Natural killer cell treated with Interleukin-12 subunit alpha and Interleukin-12 subunit beta and Interleukin-15 and Interleukin-18, amount 100 ng/mL, for 72 hours (primary cell): ENCODE measurements at regions not wholly inside any gene's neighbourhood (a gene's known extent, or its start where the extent isn't known, plus 50 kb on each side); places are given as distances from the start of the nearest gene placed in this dataset.
A peak's percentile ranks its signal among the peaks of the same experiment; 100 is the strongest.

ENCODE experiments used
- ATAC-seq, 2 donors: fragments of 150-1000 bp; cut with Tn5 transposase in 1 of 2; sonication (Bioruptor Pico), chemical (Tn5 transposase) in 1 of 2; 2 replicates each; pipeline ENCODE4 v1.10.0; 2021
- DNase-seq: peaks from one replicate; pipeline ENCODE4 v3.0.0; 2022; ENCODE audit warnings: low spot score
- H3K27ac Mint-ChIP-seq, 2 donors: 1 replicate in 1 of 2; 2 replicates in 1 of 2; pipeline ENCODE4 v1.8.0; 2022; ENCODE audit warnings: mixed read lengths in 2 of 2, mild to moderate bottlenecking in 1 of 2, moderate library complexity in 1 of 2
- H3K27me3 Mint-ChIP-seq, 2 donors: 1 replicate in 1 of 2; 2 replicates in 1 of 2; pipeline ENCODE4 v1.8.0; 2022; ENCODE audit warnings: mixed read lengths in 2 of 2
- H3K36me3 Mint-ChIP-seq: one replicate; pipeline ENCODE4 v1.8.0; 2022; ENCODE audit warnings: mixed read lengths
- H3K4me1 Mint-ChIP-seq, 2 donors: 1 replicate in 1 of 2; 2 replicates in 1 of 2; pipeline ENCODE4 v1.8.0; 2022; ENCODE audit warnings: low read depth in 2 of 2, mixed read lengths in 2 of 2, mild to moderate bottlenecking in 1 of 2
- H3K4me3 Mint-ChIP-seq: one replicate; pipeline ENCODE4 v1.8.0; 2022; ENCODE audit warnings: mixed read lengths
- H3K9me3 Mint-ChIP-seq: 2 replicates; pipeline ENCODE4 v1.8.0; 2022; ENCODE audit warnings: mixed read lengths

GRCh38 chr12:98156697-98157096 is 358.7 kb upstream of the TMPO start:
- Mint-ChIP-seq H3K4me1 (no peaks in the 10 kb centered on the region), H3K9me3 (peaks cover 3% of the 10 kb centered on the region), H3K27me3 (peaks cover 8 to 14% of the 10 kb centered on the region in 2 donors), H3K4me3 (no peak overlapping the region), H3K36me3 (no peaks in the 10 kb centered on the region), H3K27ac (no peak overlapping the region)
- DNase-seq (no peak), ATAC-seq (no peak)

- ATAC-seq (no peak), DNase-seq (no peak)
- H3K27ac Mint-ChIP-seq, result no peak overlapping the region
- peaks cover under 1 to 7% of the 10 kb centered on the region in 2 donors for H3K27me3 Mint-ChIP-seq
- no peaks in the 10 kb centered on the region for H3K9me3 Mint-ChIP-seq
- H3K4me1 Mint-ChIP-seq, result no peaks in the 10 kb centered on the region
- H3K4me3 Mint-ChIP-seq, result no peak overlapping the region
- no peaks in the 10 kb centered on the region for H3K36me3 Mint-ChIP-seq
Observed at GRCh38 chr12:98162906-98163678, 352.3 kb upstream of the TMPO start.

GRCh38 chr12:98172304-98172703 is 343.1 kb upstream of the TMPO start:
- no peaks in the 10 kb centered on the region for H3K4me1 Mint-ChIP-seq
- peaks cover 0 to 5% of the 10 kb centered on the region in 2 donors for H3K27me3 Mint-ChIP-seq
- DNase-seq (no peak), ATAC-seq (no peak)
- no peak overlapping the region for H3K4me3 Mint-ChIP-seq
- H3K27ac Mint-ChIP-seq, result no peak overlapping the region
- no peaks in the 10 kb centered on the region for H3K9me3 Mint-ChIP-seq
- H3K36me3 Mint-ChIP-seq, result no peaks in the 10 kb centered on the region

- H3K27me3 Mint-ChIP-seq, result peaks cover 0 to 5% of the 10 kb centered on the region in 2 donors
- no peaks in the 10 kb centered on the region for H3K9me3 Mint-ChIP-seq
- H3K4me1 Mint-ChIP-seq, result no peaks in the 10 kb centered on the region
- no peak for ATAC-seq
- no peak overlapping the region for H3K4me3 Mint-ChIP-seq
- no peak overlapping the region for H3K27ac Mint-ChIP-seq
- no peaks in the 10 kb centered on the region for H3K36me3 Mint-ChIP-seq
- no peak for DNase-seq
Observed at GRCh38 chr12:98172801-98173200, 342.6 kb upstream of the TMPO start.

DNA sequence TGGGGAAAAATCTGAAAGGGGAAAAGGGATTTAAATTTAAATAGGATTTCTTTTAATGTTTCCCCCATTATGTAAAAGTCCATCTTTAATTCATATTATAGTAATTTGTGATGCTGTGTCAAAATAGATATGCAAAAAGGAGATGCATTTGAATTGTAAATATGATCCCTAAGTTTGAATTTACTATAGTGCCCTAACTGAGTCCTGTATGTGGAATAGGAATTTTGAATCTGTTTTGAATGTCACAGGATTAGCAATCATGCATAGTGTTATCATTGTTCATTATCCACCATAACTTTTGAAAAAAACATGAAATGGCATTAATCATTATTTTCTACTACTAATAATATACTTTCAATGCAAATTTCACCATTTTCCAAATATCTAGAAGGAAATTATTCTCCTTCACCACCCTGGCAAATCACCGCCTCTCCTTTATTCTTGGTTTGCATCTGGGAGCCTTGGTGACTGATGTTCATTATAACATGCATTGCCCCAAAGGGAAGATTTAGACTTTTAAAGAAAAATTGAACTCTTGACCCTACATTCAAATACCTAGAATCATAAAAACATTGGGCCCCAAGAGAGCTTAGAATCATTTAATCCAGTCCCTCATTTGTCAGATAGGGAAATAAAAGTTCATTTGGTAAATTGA is 341.5 kb upstream of the TMPO start:
- Mint-ChIP-seq H3K27ac (no peak overlapping the region), H3K36me3 (no peaks in the 10 kb centered on the region), H3K4me1 (no peaks in the 10 kb centered on the region), H3K27me3 (peaks cover 0 to 3% of the 10 kb centered on the region in 2 donors), H3K4me3 (no peak overlapping the region), H3K9me3 (no peaks in the 10 kb centered on the region)
- DNase-seq (no peak), ATAC-seq (no peak)

GRCh38 chr12:98174428-98174809 is 341.0 kb upstream of the TMPO start:
- Mint-ChIP-seq H3K27me3 (peaks cover 0 to 3% of the 10 kb centered on the region in 2 donors), H3K9me3 (no peaks in the 10 kb centered on the region), H3K4me1 (no peaks in the 10 kb centered on the region), H3K4me3 (no peak overlapping the region), H3K36me3 (no peaks in the 10 kb centered on the region), H3K27ac (no peak overlapping the region)
- DNase-seq, result no peak
- no peak for ATAC-seq

DNA sequence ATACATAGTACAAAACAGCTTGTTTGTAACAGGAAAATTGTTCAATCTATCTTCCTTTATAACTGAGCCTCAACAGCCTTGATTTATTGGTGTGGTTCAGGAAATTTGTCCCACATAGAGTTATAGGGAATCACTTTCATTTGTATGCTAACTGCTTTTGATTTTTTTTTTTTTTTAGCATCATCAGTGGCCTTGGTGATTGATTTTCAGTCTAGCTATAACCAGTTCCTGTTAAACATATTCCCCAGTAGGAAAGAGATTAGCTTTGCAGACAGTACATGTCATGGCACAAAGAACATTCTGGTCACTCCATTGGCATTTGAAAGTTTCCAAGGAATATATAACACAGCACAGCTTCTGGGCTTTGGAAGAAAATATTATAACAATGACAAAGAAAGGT is 337.3 kb upstream of the TMPO start:
- H3K4me3 Mint-ChIP-seq, result no peak overlapping the region
- H3K27ac Mint-ChIP-seq, result no peak overlapping the region
- DNase-seq, result no peak
- H3K9me3 Mint-ChIP-seq, result no peaks in the 10 kb centered on the region
- ATAC-seq, result no peak
- H3K36me3 Mint-ChIP-seq, result no peaks in the 10 kb centered on the region
- peaks cover 6 to 11% of the 10 kb centered on the region in 2 donors for H3K27me3 Mint-ChIP-seq
- H3K4me1 Mint-ChIP-seq, result no peaks in the 10 kb centered on the region

- no peak for ATAC-seq
- no peaks in the 10 kb centered on the region for H3K4me1 Mint-ChIP-seq
Observed at GRCh38 chr12:98179151-98179550, 336.2 kb upstream of the TMPO start.

GRCh38 chr12:98180603-98181002 is 334.8 kb upstream of the TMPO start:
- ATAC-seq (no peak), DNase-seq (no peak)
- Mint-ChIP-seq H3K27ac (no peak overlapping the region), H3K4me3 (no peak overlapping the region), H3K27me3 (peaks cover 3 to 11% of the 10 kb centered on the region in 2 donors), H3K9me3 (no peaks in the 10 kb centered on the region), H3K4me1 (no peaks in the 10 kb centered on the region), H3K36me3 (no peaks in the 10 kb centered on the region)

More at GRCh38 chr12:98179151-98179550, 336.2 kb upstream of the TMPO start:
- DNase-seq, result no peak
- Mint-ChIP-seq H3K4me3 (no peak overlapping the region), H3K9me3 (no peaks in the 10 kb centered on the region), H3K36me3 (no peaks in the 10 kb centered on the region), H3K27ac (no peak overlapping the region), H3K27me3 (peaks cover 6 to 11% of the 10 kb centered on the region in 2 donors)

GRCh38 chr12:98182821-98183220 is 332.6 kb upstream of the TMPO start:
- Mint-ChIP-seq H3K27me3 (peaks cover 3 to 16% of the 10 kb centered on the region in 2 donors), H3K9me3 (no peaks in the 10 kb centered on the region), H3K4me3 (no peak overlapping the region), H3K27ac (no peak overlapping the region), H3K36me3 (no peaks in the 10 kb centered on the region), H3K4me1 (no peaks in the 10 kb centered on the region)
- peak in 1 of 2 donors; percentile 37 for ATAC-seq
- no peak for DNase-seq

- ATAC-seq, result no peak
- no peak overlapping the region for H3K4me3 Mint-ChIP-seq
Observed at GRCh38 chr12:98185606-98186005, 329.8 kb upstream of the TMPO start.

GRCh38 chr12:98188650-98189077 is 326.7 kb upstream of the TMPO start:
- H3K27me3 Mint-ChIP-seq, result peaks cover 2 to 5% of the 10 kb centered on the region in 2 donors
- DNase-seq (no peak), ATAC-seq (no peak)
- H3K4me1 Mint-ChIP-seq, result no peaks in the 10 kb centered on the region
- H3K36me3 Mint-ChIP-seq, result no peaks in the 10 kb centered on the region
- peaks cover 3% of the 10 kb centered on the region for H3K9me3 Mint-ChIP-seq
- no peak overlapping the region for H3K27ac Mint-ChIP-seq
- no peak overlapping the region for H3K4me3 Mint-ChIP-seq

More at GRCh38 chr12:98185606-98186005, 329.8 kb upstream of the TMPO start:
- no peak for DNase-seq
- H3K27ac Mint-ChIP-seq, result no peak overlapping the region
- no peaks in the 10 kb centered on the region for H3K9me3 Mint-ChIP-seq
- H3K36me3 Mint-ChIP-seq, result no peaks in the 10 kb centered on the region
- H3K27me3 Mint-ChIP-seq, result peaks cover 0 to 16% of the 10 kb centered on the region in 2 donors
- H3K4me1 Mint-ChIP-seq, result no peaks in the 10 kb centered on the region

GRCh38 chr12:98194591-98194990 is 320.8 kb upstream of the TMPO start:
- Mint-ChIP-seq H3K27me3 (peaks cover 0 to 2% of the 10 kb centered on the region in 2 donors), H3K9me3 (peaks cover 5% of the 10 kb centered on the region), H3K36me3 (no peaks in the 10 kb centered on the region), H3K4me1 (no peaks in the 10 kb centered on the region), H3K4me3 (no peak overlapping the region), H3K27ac (no peak overlapping the region)
- ATAC-seq (no peak), DNase-seq (no peak)

GRCh38 chr12:98198261-98198982 is 317.0 kb upstream of the TMPO start:
- no peak for ATAC-seq
- Mint-ChIP-seq H3K27ac (no peak overlapping the region), H3K27me3 (peaks cover 0 to 7% of the 10 kb centered on the region in 2 donors)

More at GRCh38 chr12:98198261-98198982, 317.0 kb upstream of the TMPO start:
- H3K36me3 Mint-ChIP-seq, result no peaks in the 10 kb centered on the region
- no peak overlapping the region for H3K4me3 Mint-ChIP-seq
- no peak for DNase-seq
- H3K9me3 Mint-ChIP-seq, result peaks cover 5% of the 10 kb centered on the region
- H3K4me1 Mint-ChIP-seq, result no peaks in the 10 kb centered on the region
